Activated gamma-delta T cell treated with anti-CD3 and anti-CD28 coated beads, Interleukin-2, amount 50 U/mL, for 16 hours (primary cell): ENCODE measurements at regions not wholly inside any gene's neighbourhood (a gene's known extent, or its start where the extent isn't known, plus 50 kb on each side); places are given as distances from the start of the nearest gene placed in this dataset.

Experiments
- DNase-seq: peaks from one replicate; pipeline ENCODE4 v3.0.0-alpha.2; 2020; ENCODE audit warnings: low read depth

DNA sequence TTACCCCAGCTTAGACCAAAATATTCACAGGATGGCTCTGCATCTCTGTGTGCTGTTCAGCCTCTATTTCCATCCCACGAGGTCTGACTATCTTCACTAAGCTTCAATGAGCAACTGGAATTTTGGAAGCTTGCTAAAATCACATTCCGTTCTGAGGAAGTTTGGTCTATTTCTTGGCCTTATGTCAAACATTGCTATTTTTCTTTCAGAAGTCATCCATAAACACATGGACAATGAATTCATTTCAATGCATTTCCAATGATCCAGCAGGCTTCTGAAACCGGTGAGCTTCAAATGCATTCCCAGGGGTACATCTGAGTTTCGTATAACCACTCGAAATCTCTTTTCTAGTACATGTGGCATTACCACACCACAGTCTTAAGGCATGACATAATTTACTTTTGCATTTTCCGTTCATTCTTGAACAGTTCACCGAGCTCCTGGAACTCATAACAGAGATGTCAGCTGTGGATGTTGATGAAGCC lies 294.1 kb upstream of the KAZN start:
- DNase-seq, result no peak

DNA sequence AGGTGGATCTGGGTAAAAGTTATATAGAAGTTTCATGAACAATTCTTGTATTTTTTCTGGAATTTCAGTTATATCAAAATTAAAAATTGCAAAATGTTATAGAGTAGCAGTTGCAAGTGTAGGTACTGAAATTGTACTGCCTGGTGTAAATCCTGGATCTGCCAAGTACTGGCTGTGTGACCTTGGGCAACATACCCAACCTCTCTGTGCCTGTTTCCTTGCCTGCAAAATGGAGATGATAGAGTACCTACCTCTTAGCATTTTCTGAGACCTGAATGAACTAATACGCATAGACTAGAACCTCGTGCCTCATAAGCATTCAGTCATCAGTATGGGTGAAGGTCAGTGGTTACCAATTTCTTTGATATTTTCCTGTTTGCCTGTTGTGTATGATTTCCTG lies 290.0 kb upstream of the KAZN start:
- no peak for DNase-seq

DNA sequence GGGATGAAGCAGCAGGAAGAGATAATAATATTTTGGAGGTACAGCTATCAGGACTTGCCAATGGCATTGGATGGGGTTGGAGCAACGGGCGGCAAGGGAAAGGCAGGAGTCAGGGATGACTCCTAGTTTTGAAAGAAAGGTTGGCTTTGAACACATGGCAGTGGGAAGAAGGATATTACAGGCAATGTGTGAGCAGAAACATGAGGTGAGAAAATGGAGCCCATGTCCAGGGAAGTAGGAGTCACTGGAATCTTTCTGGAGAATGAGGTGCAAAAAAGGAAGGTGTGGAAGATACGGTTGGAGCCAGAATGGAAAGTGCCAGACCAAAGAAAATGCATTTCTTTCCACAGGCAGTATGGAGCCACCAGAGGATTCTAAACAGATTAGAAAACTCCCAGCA lies 288.5 kb upstream of the KAZN start:
- no peak for DNase-seq

DNA sequence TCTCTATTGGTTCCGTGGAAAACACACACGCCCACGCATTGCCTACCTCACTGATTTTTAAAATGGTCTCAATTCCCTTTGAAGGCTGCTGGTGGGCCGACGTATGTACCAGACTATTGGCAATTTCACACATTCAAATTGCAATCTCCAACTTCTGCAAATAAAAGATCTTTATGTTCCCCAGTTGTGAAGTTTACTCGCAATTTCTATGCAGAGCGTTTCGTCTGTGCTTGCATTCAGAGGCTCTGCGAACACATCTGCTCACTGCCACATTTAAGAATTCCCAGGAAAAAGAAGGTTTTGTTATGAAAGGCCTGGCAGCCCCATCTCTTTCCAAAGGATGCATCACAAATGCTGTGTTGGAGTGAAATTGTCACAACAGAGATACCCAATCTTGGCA lies 288.0 kb upstream of the KAZN start:
- no peak for DNase-seq

DNA sequence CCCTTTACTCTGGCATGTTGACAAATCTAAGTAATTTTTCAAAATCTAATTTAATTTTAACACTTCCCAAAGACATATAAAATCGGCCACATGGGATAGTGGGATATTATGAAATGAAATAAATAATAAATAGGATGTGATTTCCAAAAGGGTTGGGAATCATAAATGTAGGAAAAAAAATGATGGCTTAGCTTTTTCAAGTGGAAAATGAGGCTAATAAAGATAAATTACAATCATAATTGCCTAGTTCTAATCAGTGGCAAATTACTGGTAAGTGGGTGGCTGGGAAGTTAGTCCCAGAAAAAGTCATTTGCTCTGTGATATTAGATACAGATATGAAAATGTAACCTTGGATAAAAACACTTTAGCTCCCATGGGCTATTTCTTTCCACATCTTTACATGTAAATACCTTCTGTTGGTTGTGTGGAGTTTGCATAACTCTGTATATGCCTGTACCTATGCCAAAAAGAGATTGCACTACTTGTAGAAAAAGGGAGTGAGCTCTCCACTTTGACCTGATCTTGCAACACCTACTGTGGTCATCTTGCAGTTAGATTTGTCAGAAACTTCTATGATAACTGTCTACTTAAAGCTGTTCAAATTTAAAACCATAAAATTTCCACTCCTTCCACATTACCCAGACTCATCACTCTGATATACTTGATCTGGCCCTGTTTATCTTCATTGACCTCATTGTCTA lies 284.6 kb upstream of the KAZN start:
- DNase-seq, result no peak

DNA sequence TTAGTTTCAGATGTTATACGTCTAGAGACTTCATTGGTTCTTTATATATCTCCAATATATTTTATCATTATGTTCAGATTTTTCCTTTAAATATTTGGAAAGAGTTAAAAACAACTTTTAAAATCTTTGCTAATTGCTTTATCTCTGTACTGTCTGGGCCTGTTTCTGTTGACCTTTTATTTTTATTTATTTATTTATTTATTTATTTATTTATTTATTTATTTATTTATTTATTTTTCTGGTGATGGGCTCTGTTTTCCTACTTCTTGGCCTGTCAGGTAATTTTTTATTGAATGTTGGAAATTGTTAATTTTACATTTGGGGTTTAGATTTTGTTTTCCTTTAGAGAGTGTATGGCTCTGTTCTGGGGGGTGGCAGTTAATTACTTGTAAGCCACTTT lies 279.7 kb upstream of the KAZN start:
- DNase-seq, result no peak

DNA sequence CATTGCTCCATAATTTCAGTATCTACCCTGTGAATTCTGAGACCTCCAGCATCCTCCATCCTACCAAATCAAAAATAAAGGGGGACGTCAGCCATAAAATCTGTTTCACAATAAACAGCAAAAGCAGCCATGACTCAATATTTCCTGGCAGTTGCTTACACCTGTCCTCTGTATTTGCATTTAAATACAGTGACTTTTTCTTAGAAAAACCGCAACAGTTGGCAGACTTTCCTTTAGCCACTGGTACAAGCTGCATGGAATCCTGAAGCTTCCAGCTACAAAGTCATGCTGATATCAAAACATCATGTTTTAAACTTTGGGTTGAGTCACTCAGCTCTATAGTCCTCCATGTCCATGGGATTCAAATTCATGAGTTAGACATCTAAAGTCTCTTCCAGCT lies 278.0 kb upstream of the KAZN start:
- no peak for DNase-seq

DNA sequence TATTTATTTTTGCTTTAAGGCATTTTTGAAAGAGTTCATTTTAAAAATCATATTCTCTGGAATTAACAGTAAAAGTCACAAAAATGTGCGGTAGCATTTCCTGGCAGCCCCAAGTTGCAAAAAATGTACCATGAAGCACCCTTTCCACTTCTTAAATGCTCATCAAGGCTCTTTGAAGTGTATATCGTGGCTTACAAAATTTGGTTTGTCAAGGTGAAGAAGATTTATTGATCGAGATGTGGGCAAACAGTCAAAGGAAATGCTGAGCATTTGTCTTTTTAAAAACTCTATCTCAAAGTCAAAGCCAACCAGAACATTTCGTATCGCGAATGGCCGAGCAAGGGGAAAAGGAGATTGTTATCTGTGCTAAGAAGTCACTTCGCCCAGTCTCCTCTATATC lies 277.5 kb upstream of the KAZN start:
- no peak for DNase-seq

DNA sequence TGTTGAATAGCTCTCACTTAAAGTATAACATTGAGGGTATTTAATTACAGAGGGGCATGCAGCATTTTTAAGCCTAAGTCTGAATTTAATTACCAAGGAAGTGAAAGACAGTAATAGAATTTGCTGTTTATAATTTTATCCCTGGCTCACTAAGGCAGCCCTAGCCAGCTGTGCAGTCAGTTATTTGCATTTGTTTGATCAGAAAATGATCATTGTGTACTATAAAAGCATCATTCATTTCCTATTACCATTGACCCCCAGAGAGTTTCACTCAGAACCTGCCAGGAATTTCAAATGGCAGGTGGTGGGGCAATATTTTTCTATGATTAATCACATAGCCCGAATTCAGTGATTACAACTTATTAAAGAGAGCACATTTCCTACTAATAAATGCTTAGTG lies 277.1 kb upstream of the KAZN start:
- no peak for DNase-seq

DNA sequence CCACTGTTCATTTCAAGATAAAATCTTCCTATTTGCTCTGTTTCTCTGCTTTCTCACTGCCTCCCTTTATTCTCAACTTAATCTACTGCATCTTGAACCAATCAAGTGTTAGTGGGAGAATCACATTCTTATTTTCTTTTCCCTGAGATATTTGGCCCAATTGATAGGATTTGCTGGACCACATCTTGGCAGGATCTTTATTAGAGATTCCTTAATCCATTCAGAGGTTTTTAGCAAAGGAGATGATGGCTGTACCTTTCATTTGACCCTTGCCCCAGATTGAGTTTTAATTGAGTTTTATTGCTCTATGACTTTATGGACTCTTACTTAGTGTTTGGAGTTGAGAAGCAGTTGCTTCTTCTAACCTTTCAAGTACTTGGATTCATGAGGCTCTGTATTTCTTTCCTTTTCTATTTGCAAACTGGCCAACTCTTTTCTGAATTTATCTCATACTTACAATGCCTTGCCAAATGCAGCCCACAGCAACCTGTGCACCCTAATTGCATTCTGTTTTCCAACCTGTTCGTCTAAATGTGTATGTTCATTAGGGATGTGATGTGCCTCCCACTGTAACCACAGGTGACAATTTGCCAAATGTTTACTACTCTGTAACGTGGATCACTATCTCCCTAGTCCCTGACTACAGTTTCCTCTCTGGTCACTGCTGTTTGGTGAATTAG lies 274.8 kb upstream of the KAZN start:
- DNase-seq, result no peak

DNA sequence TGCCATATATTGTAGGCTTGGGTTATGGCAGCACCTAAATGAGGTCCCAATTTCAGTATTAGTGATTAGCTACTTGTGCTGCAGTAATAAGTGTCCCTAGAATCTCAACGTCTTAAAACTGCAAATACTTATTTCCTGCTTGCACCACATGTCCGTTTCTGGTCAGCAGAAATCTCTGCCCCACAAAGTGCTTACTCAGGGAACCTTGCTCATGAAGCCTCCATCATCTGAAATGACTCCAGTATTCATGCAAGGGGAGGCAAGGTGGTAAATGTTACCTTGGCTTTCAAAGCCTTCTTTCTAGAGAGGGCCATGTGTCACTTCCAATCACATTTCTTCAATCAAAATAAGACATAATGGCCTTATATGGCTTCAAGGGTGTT lies 274.2 kb upstream of the KAZN start:
- DNase-seq, result no peak

DNA sequence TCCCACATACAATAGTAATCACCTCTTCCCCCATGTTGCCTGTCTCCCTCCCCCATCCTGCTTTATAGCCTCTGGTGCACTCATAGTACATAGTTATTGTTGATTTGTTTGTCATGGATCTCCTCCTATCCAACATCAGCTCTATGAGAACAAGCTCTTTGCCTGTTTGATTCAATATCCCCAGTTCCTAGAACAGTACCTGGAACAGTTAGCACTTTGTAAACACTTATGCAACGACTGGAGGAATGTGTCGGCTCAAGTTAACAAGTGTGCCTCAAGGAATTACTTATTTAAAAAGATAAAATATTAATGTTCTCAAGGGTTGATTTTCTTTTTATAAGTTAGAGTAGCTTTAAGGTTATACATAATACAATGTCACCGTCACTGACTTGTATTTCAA lies 271.6 kb upstream of the KAZN start:
- DNase-seq, result no peak

DNA sequence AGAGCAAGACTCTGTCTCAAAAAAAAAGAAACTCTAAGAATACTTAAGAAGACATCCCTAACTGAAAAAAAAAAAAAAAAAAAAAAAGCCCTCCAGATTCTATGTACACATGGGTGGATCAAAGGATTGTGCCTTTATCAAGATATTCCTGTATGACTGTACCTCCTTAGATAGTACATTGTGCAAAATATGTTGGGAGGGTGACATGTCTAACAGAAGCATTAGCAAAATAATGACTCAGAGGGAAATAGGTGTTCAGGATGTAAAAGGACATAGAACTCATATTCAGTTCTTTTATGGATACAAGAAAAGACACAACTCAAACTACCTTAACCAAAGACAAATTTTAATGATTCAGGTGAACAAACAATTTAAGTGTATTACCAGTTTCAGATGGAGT lies 269.8 kb upstream of the KAZN start:
- DNase-seq, result no peak

DNA sequence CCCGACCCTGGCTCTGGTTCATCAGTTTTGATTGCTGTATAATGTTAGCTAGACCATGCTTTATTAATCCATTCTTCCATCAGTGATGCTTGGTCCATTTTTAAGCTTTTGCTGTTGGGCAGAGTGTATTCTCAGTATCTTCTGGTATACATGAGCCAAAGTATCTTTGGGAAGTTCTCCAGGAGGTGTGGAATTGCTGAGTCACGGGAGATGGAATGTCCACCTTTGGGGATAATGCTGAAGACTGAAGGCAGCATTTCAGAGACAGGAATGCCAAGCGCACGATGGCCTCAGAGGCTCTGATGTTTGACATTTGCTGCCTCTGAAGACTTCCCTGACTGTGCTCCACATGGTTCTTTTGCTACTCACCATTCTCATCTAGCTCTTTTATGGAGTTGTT lies 266.3 kb upstream of the KAZN start:
- DNase-seq, result no peak

DNA sequence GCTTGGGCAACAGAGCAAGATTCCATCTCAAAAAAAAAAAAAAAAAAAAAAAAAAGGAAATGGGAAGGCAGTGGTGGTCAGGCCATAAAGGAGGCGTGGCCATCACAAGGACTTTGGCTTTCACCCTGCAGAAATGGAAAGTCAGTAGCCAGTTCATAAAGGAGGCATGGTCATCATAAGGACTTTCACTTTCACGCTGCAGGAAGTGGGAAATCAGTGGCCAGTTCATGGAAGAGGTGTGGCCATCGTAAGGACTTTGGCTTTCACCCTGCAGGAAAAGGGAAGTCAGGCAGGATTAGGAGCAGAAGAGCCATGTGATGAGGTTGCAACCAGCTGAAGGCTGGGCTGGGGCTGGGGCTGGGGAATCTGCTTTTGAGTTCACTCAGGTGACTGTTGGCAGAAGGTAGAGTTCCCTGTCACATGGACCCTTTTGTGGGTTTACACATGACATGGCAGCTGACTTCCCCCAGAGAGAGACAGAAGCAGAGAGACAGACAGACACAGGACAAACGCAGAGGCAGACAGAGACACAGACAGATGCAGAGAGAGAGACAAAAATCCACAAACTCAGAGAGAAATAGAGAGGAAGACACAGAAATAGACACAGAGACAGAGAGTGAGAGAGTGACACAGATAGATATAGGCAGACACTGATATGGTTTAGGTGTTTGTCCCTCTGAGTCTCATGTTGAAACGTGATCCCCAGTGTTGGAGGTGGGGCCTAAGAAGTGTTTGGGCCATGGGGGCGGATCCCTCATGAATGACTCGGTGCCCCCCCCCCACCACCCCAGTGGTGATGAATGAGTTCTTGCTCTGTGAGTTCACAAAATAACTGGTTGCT lies 263.9 kb upstream of the KAZN start:
- no peak for DNase-seq

DNA sequence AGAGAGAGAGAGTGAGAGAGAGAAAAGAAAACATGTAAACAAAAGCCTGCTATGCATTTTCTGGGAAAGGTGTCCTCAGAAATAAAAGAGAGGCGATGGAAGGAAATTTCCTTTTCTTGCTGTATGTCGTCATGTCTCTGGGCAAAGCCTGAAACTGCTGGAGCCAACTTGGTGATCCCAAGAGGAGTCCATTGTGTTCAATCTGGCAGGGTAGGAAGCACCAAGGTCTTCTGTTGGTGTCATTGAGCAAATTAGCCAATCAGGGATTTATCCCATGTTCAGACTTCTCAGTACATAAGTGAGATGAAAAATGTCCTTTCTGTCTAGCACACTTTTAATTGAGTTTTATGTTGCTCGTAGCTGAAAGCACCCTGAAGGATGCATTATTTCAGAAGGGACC lies 260.0 kb upstream of the KAZN start:
- DNase-seq, result no peak

DNA sequence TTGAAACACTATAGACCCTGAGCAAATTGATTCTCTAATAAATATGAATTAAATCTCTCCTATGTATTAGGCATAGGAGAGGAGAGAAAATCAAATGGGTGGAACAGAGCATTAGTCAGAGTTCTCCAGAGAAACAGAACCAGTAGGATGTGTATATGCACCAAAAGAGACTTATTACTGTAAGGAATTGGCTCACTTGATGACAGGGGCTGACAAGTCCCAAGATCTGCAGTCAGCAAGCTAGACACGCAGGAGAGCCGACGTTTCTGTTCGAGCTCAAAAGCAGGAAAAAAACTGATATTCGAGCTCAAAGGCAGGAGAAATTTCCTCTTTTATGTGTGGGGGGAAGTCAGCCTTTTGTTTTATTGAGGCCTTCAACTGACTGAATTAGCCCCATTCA lies 259.2 kb upstream of the KAZN start:
- DNase-seq, result no peak

DNA sequence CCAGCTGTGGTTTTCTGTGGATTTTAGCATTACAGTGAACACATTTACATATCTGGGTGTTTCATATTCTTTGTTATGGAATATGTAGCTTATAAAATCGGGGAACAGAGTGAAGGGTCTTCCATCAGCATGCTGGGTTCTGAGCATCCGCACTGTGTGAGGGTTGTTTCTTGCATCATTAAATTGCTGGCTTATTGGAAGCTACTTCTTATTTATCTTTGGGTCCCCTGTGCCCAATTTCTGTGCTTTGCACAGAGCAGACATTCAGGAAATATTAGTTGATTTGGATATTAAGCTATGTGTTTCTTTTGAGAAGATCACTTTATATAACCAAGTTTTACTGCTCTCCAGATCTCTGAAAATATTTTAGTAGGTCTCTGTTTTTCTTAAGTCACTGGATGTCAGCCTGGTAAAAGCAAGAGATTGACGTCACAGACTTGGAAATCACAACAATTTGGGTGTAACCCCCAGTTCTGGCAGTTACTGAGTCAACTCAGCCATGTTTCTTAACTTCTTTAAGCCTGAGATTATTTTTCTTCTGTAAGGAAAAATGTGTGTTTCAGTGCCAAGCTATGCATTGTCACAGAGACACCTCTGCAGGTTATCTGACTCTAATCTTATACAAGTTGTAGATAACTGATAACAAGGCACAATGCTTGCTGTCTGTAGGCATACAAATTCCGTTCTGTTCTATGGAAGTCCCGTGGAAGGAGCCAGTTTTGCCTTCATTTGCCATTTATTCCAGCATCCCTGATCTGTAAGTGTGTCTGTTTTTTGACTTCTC lies 258.3 kb upstream of the KAZN start:
- DNase-seq, result no peak

DNA sequence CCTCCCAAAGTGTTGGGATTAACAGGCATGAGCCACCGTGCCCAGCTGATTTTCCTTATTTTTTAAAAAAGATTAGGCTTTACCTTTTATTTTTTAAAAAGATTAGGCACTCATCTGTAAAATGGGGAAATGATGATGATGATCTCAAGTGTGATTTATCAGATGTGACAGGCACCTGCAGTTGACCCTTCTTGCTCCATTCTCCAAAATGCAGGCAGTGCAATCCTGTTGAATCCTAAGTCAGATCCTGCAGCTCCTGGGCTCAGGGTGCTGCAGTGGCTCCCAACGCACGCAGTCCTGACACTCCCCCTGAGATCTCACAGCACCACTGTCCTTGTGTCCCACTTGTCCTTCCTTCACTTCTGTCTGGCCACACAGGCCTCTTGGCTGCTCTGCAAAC lies 257.3 kb upstream of the KAZN start:
- no peak for DNase-seq

DNA sequence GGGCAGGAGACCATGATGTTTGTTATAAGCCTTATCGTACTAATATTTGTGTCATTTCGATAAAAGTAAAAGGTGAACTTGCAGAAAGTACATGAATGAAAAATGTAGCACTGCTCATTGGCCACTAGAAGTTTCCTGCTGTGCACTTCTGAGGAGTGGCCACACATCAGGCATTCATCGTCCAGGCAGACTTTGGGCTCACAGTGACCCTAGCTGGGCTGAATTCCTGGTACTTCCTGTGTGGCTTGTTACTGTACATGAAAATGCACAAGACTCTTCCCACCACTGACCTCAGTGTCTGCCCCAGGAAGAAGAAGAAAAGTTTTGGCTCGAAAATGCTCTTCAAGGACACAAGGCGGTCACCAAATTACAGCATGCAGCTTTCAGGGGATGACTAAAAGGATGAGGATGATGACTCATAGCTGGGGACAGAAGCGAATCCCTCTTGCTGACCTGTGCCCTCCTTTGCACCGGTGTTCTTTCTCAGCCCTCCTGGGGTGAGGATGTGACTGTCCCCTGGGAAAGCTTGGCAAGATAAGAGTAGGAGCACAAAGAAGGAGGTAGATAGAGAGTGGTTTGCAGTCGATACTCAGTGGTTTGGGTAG lies 252.4 kb upstream of the KAZN start:
- DNase-seq, result no peak

DNA sequence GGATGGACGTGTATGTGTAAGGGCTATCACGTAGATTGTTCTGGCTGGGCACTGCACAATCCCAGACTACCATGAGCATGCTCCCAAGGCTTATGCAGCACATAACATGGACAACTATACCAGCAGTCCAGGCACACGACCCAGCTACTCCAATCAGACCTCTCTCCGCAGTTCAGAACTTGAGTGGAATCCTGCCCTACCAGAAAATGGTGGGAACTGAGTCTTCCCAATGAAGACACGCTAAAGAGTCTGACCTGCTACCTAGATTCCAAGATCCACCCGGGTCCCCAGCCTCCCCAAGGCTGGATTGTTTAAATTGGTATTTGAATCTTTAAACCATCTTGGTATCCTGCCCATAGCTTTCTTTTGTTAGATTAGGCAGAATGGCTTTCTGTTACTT lies 251.3 kb upstream of the KAZN start:
- DNase-seq, result no peak

DNA sequence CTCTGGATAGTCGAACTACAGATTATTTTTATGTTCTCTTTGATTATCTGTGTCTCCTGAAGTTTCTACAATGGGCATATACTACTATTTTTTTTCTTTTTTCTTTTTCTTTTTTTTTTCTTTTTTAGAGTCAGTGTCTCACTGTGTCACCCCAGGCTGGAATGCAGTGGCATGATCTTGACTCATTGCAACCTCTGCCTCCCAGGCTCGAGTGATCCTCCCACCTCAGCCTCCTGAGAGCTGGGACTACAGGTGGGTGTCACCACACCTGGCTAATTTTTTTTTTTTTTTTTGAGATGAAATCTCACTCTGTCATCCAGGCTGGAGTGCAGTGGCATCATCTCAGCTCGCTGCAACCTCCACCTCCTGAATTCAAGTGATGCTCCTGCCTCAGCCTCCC lies 250.7 kb upstream of the KAZN start:
- DNase-seq, result no peak
